ENCODE measurements at regions not wholly inside any gene's neighbourhood (a gene's known extent, or its start where the extent isn't known, plus 50 kb on each side); places are given as distances from the start of the nearest gene placed in this dataset.

DNA sequence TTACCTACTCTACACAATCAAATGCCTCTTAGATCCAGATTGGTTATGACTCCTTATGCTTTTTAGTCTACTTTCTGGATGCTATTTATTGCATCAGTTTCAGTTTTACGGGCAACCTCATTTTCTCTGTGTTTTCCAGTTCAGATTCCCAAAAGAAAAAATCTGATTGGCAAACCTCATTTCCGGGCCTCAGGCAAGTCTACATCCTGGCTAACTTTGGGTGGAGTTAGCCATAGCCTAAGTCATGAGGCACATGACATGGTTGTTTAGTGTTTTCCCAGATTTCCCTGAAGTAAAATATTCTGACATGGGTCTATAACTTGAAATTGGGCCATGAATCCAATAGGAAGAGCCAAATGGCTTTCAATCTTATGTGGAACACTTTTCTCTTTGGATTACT lies 339.7 kb downstream of the NUAK1 start:
- Histone ChIP-seq H3K4me3 (replicated peaks in 1 of 3; ENCODE audit: low read depth in 2 of 3, low read length in 3 of 3) (no peak overlapping the region), H3K9me3 (replicated peaks in 1 of 2; ENCODE audit: control insufficient read depth in 1 of 2, insufficient read depth in 1 of 2, low read length in 2 of 2) (no peaks in the 10 kb centered on the region), H3K27me3 (ENCODE audit: control insufficient read depth in 2 of 2, insufficient read depth in 2 of 2, low read length in 2 of 2) (no peaks in the 10 kb centered on the region), H3K4me1 (ENCODE audit: control insufficient read depth in 1 of 2, insufficient read depth in 2 of 2, low read length in 2 of 2) (no peaks in the 10 kb centered on the region), H3K79me2 (ENCODE audit: insufficient read depth, low read length) (no peaks in the 10 kb centered on the region), H2AFZ (ENCODE audit: insufficient read depth, low read depth, low read length, poor library complexity, severe bottlenecking) (no peak overlapping the region), H3K36me3 (replicated peaks in 1 of 2; ENCODE audit: control insufficient read depth in 1 of 2, insufficient read depth in 2 of 2, low read length in 2 of 2) (no peaks in the 10 kb centered on the region), H3K4me2 (replicated peaks; ENCODE audit: extremely low read depth, low read length, poor library complexity, severe bottlenecking) (no peak overlapping the region), H3K27ac (ENCODE audit: low read depth in 1 of 2, low read length in 2 of 2) (no peak overlapping the region), H4K20me1 (ENCODE audit: insufficient read depth, low read length) (no peaks in the 10 kb centered on the region), H3K9ac (ENCODE audit: insufficient read depth, low read length, poor library complexity, severe bottlenecking) (no peak overlapping the region)
- intact Hi-C loops (cut with micrococcal nuclease) = no loop called here
- TF ChIP-seq, protein P1, sequence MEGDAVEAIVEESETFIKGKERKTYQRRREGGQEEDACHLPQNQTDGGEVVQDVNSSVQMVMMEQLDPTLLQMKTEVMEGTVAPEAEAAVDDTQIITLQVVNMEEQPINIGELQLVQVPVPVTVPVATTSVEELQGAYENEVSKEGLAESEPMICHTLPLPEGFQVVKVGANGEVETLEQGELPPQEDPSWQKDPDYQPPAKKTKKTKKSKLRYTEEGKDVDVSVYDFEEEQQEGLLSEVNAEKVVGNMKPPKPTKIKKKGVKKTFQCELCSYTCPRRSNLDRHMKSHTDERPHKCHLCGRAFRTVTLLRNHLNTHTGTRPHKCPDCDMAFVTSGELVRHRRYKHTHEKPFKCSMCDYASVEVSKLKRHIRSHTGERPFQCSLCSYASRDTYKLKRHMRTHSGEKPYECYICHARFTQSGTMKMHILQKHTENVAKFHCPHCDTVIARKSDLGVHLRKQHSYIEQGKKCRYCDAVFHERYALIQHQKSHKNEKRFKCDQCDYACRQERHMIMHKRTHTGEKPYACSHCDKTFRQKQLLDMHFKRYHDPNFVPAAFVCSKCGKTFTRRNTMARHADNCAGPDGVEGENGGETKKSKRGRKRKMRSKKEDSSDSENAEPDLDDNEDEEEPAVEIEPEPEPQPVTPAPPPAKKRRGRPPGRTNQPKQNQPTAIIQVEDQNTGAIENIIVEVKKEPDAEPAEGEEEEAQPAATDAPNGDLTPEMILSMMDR (IDR thresholded peaks at IDR 0.05) = no peak
- peaks cover 2 to 8% (median 6%) of the 10 kb centered on the region in 7 donors for H3K9me3 Mint-ChIP-seq
- DNase-seq = no peak
- H3K27me3 Mint-ChIP-seq (ENCODE audit: low read depth in 3 of 3) = peaks cover 0 to 6% (median 3%) of the 10 kb centered on the region in 3 donors
- no peaks in the 10 kb centered on the region for H3K4me1 Mint-ChIP-seq
- H3K4me3 Mint-ChIP-seq = no peak overlapping the region
- 83% methylated on average over 1 of the region's 2 CpGs for WGBS (ENCODE audit: insufficient coverage)
- H3K36me3 Mint-ChIP-seq = no peaks in the 10 kb centered on the region
- H3K27ac Mint-ChIP-seq = no peak overlapping the region

DNA sequence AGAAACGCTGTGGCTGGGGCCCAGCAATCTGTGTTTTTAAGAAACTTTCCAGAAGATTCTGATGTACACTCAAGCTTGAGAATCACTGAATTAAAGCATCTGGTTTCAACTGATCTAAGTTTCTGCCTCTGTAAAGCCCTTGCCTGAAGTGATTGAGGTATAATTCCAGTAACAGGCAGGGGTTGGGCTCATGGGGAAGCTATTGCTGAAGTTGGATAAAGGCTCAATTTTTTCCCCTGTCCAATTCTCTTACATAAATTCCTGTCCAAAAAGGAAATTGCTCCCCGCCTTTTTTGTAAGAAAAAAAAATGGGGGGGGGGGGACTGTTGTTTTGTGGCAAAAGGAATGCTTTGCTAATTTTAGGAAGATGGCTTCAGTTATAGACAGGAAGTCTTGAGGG lies 337.4 kb downstream of the NUAK1 start:
- Histone ChIP-seq H3K4me2 (replicated peaks; ENCODE audit: extremely low read depth, low read length, poor library complexity, severe bottlenecking) (no peak overlapping the region), H2AFZ (ENCODE audit: insufficient read depth, low read depth, low read length, poor library complexity, severe bottlenecking) (no peak overlapping the region), H3K9ac (ENCODE audit: insufficient read depth, low read length, poor library complexity, severe bottlenecking) (no peak overlapping the region), H3K27ac (ENCODE audit: low read depth in 1 of 2, low read length in 2 of 2) (no peak overlapping the region), H3K4me1 (ENCODE audit: control insufficient read depth in 1 of 2, insufficient read depth in 2 of 2, low read length in 2 of 2) (no peaks in the 10 kb centered on the region), H3K4me3 (replicated peaks in 1 of 3; ENCODE audit: low read depth in 2 of 3, low read length in 3 of 3) (no peak overlapping the region), H3K9me3 (replicated peaks in 1 of 2; ENCODE audit: control insufficient read depth in 1 of 2, insufficient read depth in 1 of 2, low read length in 2 of 2) (no peaks in the 10 kb centered on the region), H3K79me2 (ENCODE audit: insufficient read depth, low read length) (no peaks in the 10 kb centered on the region), H3K36me3 (replicated peaks in 1 of 2; ENCODE audit: control insufficient read depth in 1 of 2, insufficient read depth in 2 of 2, low read length in 2 of 2) (no peaks in the 10 kb centered on the region), H3K27me3 (ENCODE audit: control insufficient read depth in 2 of 2, insufficient read depth in 2 of 2, low read length in 2 of 2) (no peaks in the 10 kb centered on the region), H4K20me1 (ENCODE audit: insufficient read depth, low read length) (no peaks in the 10 kb centered on the region)
- intact Hi-C loops (cut with micrococcal nuclease) = no loop called here
- WGBS (ENCODE audit: insufficient coverage) = 100% methylated on average over 1 of the region's 2 CpGs
- Mint-ChIP-seq H3K4me1 (no peaks in the 10 kb centered on the region), H3K36me3 (no peaks in the 10 kb centered on the region), H3K27ac (no peak overlapping the region), H3K9me3 (peaks cover 2 to 8% (median 6%) of the 10 kb centered on the region in 7 donors), H3K27me3 (ENCODE audit: low read depth in 3 of 3) (peaks cover 2 to 6% (median 3%) of the 10 kb centered on the region in 3 donors), H3K4me3 (no peak overlapping the region)
- TF ChIP-seq, protein P1 (IDR thresholded peaks at IDR 0.05) = no peak
- DNase-seq = no peak
